Sigmoid colon (tissue), 3 donors: ENCODE measurements at regions not wholly inside any gene's neighbourhood (a gene's known extent, or its start where the extent isn't known, plus 50 kb on each side); places are given as distances from the start of the nearest gene placed in this dataset.

Experiments used
- POLR2A ChIP-seq, 2 donors: fragments of 450-650 bp; IDR thresholded peaks; one replicate each; pipeline ENCODE4 v1.6.1; 2016; ENCODE audit warnings: antibody characterized with exemption in 2 of 2, mild to moderate bottlenecking in 2 of 2, moderate library complexity in 2 of 2
- TF ChIP-seq, protein P1 (sequence below), 4 experiments: fragments of 450-650 bp in 3 of 4; fragments of 200-600 bp in 1 of 4; IDR thresholded peaks; one replicate each; pipeline ENCODE4 v1.5.1; 2016 to 2019; ENCODE audit warnings: antibody characterized with exemption in 4 of 4, mild to moderate bottlenecking in 3 of 4, moderate library complexity in 2 of 4

DNA sequence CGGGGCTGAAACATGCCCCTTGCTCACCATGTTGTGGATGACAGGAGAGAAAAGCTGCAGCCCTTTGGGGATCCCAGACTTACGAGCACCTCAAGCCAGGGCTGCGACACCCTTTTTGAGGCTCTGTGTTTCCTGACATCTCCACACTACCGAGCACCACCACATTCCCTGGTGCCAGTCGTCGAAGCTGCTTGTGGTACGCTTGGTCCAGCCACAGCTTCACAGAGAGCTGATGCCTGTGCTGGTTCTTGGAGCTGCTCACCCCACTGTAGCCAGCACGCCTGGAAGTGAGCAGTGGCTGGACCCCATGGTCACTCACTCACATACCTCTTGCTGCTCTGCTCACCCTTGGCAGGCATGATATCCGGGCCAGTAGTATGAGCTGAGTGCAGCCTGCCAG, 367.5 kb downstream of the SLITRK6 start:
- TF ChIP-seq, protein P1, sequence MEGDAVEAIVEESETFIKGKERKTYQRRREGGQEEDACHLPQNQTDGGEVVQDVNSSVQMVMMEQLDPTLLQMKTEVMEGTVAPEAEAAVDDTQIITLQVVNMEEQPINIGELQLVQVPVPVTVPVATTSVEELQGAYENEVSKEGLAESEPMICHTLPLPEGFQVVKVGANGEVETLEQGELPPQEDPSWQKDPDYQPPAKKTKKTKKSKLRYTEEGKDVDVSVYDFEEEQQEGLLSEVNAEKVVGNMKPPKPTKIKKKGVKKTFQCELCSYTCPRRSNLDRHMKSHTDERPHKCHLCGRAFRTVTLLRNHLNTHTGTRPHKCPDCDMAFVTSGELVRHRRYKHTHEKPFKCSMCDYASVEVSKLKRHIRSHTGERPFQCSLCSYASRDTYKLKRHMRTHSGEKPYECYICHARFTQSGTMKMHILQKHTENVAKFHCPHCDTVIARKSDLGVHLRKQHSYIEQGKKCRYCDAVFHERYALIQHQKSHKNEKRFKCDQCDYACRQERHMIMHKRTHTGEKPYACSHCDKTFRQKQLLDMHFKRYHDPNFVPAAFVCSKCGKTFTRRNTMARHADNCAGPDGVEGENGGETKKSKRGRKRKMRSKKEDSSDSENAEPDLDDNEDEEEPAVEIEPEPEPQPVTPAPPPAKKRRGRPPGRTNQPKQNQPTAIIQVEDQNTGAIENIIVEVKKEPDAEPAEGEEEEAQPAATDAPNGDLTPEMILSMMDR (IDR thresholded peaks at IDR 0.05): no peak
- no peak for TF ChIP-seq POLR2A (IDR thresholded peaks at IDR 0.05)
